ENCODE measurements at regions not wholly inside any gene's neighbourhood (a gene's known extent, or its start where the extent isn't known, plus 50 kb on each side); places are given as distances from the start of the nearest gene placed in this dataset.

DNA sequence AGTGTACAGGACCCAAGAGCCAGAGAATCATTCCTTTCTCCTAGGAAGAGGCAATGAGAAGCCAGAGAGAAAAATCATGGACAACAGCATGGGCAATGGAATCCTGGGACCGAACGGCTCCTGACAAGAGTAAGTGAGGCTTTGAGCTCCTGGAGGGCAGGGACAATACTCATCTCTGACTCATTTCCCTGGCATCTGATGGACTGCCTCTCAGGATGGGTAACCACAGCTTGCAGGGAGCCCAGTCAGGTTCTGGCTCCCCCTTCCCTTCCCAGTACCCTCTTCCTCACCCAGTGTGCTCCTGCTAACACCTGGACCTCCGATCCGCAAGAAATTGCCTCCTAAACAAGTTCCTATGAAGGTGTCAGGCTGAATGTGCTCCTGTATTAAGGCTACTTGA, 51.2 kb upstream of the SORCS3 start:
- TF ChIP-seq, protein P1, sequence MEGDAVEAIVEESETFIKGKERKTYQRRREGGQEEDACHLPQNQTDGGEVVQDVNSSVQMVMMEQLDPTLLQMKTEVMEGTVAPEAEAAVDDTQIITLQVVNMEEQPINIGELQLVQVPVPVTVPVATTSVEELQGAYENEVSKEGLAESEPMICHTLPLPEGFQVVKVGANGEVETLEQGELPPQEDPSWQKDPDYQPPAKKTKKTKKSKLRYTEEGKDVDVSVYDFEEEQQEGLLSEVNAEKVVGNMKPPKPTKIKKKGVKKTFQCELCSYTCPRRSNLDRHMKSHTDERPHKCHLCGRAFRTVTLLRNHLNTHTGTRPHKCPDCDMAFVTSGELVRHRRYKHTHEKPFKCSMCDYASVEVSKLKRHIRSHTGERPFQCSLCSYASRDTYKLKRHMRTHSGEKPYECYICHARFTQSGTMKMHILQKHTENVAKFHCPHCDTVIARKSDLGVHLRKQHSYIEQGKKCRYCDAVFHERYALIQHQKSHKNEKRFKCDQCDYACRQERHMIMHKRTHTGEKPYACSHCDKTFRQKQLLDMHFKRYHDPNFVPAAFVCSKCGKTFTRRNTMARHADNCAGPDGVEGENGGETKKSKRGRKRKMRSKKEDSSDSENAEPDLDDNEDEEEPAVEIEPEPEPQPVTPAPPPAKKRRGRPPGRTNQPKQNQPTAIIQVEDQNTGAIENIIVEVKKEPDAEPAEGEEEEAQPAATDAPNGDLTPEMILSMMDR (IDR thresholded peaks at IDR 0.05): no peak
- TF ChIP-seq EP300 (IDR thresholded peaks at IDR 0.05) (no peak), POLR2A (IDR thresholded peaks at IDR 0.05) (no peak)
